ENCODE measurements at regions not wholly inside any gene's neighbourhood (a gene's known extent, or its start where the extent isn't known, plus 50 kb on each side); places are given as distances from the start of the nearest gene placed in this dataset.
A peak's percentile ranks its signal among the peaks of the same experiment; 100 is the strongest.

GRCh38 chr9:105887679-105888078, 193.3 kb downstream of the TMEM38B start:
- DNase-seq (ENCODE audit: low read depth) = no peak
- no peak for FAIRE-seq
- Histone ChIP-seq H3K4me3 (ENCODE audit: low read depth, low read length) (no peak overlapping the region), H3K27me3 (ENCODE audit: control insufficient read depth, insufficient read depth, low read length) (no peaks in the 10 kb centered on the region), H3K36me3 (ENCODE audit: control insufficient read depth, insufficient read depth, low read length) (no peaks in the 10 kb centered on the region)
- TF ChIP-seq CTCF (IDR thresholded peaks at IDR 0.05; ENCODE audit: insufficient read depth, low read length, severe bottlenecking) = no peak

GRCh38 chr9:105890046-105890822, 195.9 kb downstream of the TMEM38B start:
- DNase-seq (ENCODE audit: low read depth) = no peak
- Histone ChIP-seq H3K36me3 (ENCODE audit: control insufficient read depth, insufficient read depth, low read length) (no peaks in the 10 kb centered on the region), H3K27me3 (ENCODE audit: control insufficient read depth, insufficient read depth, low read length) (no peaks in the 10 kb centered on the region), H3K4me3 (ENCODE audit: low read depth, low read length) (no peak overlapping the region)
- no peak for FAIRE-seq
- TF ChIP-seq CTCF (IDR thresholded peaks at IDR 0.05; ENCODE audit: insufficient read depth, low read length, severe bottlenecking) = no peak

- DNase-seq (ENCODE audit: low read depth) = no peak
Measured at GRCh38 chr9:105900123-105900522, 205.8 kb downstream of the TMEM38B start.

GRCh38 chr9:105901514-105902109, 207.3 kb downstream of the TMEM38B start:
- DNase-seq (ENCODE audit: low read depth) (peak; percentile 39), FAIRE-seq (no peak)
- peak; percentile 93 for TF ChIP-seq CTCF (IDR thresholded peaks at IDR 0.05; ENCODE audit: insufficient read depth, low read length, severe bottlenecking)
- no peak overlapping the region for H3K4me3 ChIP-seq (ENCODE audit: low read depth, low read length)
- no peaks in the 10 kb centered on the region for H3K36me3 ChIP-seq (ENCODE audit: control insufficient read depth, insufficient read depth, low read length)
- no peaks in the 10 kb centered on the region for H3K27me3 ChIP-seq (ENCODE audit: control insufficient read depth, insufficient read depth, low read length)

More at GRCh38 chr9:105900123-105900522, 205.8 kb downstream of the TMEM38B start:
- Histone ChIP-seq H3K27me3 (ENCODE audit: control insufficient read depth, insufficient read depth, low read length) (no peaks in the 10 kb centered on the region), H3K36me3 (ENCODE audit: control insufficient read depth, insufficient read depth, low read length) (no peaks in the 10 kb centered on the region), H3K4me3 (ENCODE audit: low read depth, low read length) (no peak overlapping the region)
- FAIRE-seq = no peak
- no peak for TF ChIP-seq CTCF (IDR thresholded peaks at IDR 0.05; ENCODE audit: insufficient read depth, low read length, severe bottlenecking)

- Histone ChIP-seq H3K36me3 (ENCODE audit: control insufficient read depth, insufficient read depth, low read length) (no peaks in the 10 kb centered on the region), H3K27me3 (ENCODE audit: control insufficient read depth, insufficient read depth, low read length) (no peaks in the 10 kb centered on the region), H3K4me3 (ENCODE audit: low read depth, low read length) (no peak overlapping the region)
- FAIRE-seq (no peak), DNase-seq (ENCODE audit: low read depth) (peak; percentile 78)
- no peak for TF ChIP-seq CTCF (IDR thresholded peaks at IDR 0.05; ENCODE audit: insufficient read depth, low read length, severe bottlenecking)
Measured at GRCh38 chr9:105908069-105908468, 213.7 kb downstream of the TMEM38B start.
